OCI-LY1 (cell line): ENCODE measurements at regions not wholly inside any gene's neighbourhood (a gene's known extent, or its start where the extent isn't known, plus 50 kb on each side); places are given as distances from the start of the nearest gene placed in this dataset.

Experiments used
- H2AFZ ChIP-seq: fragments of 200-600 bp; sonication (generic), shearing (Covaris generic); 2 replicates; pipeline ENCODE4 v1.6.0; 2014; ENCODE audit warnings: antibody characterized with exemption, mild to moderate bottlenecking, low read length
- H3F3A ChIP-seq: fragments of 200-600 bp; sonication (generic), shearing (Covaris generic); 2 replicates; pipeline ENCODE4 v1.6.0; 2014; ENCODE audit warnings: mild to moderate bottlenecking, antibody characterized with exemption, low read length, moderate library complexity; ENCODE audit not compliant: insufficient read depth
- H3K27ac ChIP-seq: fragments of 200-600 bp; sonication (generic); 2 replicates; pipeline ENCODE4 v1.5.1; 2014; ENCODE audit warnings: low read length, mixed run types, mild to moderate bottlenecking, low read depth; ENCODE audit not compliant: poor library complexity, severe bottlenecking
- H3K27me3 ChIP-seq: fragments of 200-600 bp; sonication (generic); 2 replicates; pipeline ENCODE4 v1.6.0; 2014; ENCODE audit warnings: antibody characterized with exemption, mild to moderate bottlenecking, low read length, moderate library complexity; ENCODE audit not compliant: insufficient read depth
- H3K36me3 ChIP-seq: fragments of 200-600 bp; sonication (generic); 2 replicates; pipeline ENCODE4 v1.6.1; 2014; ENCODE audit warnings: mild to moderate bottlenecking, antibody characterized with exemption, low read length, moderate library complexity, mixed read lengths; ENCODE audit not compliant: insufficient read depth
- H3K4me1 ChIP-seq: fragments of 200-600 bp; sonication (generic); 2 replicates; pipeline ENCODE4 v1.5.1; 2014; ENCODE audit warnings: mild to moderate bottlenecking, low read length, moderate library complexity; ENCODE audit not compliant: insufficient read depth, severe bottlenecking
- H3K4me2 ChIP-seq: fragments of 200-600 bp; sonication (generic), shearing (Covaris generic); 2 replicates; pipeline ENCODE4 v1.6.1; 2014; ENCODE audit warnings: low read length
- H3K4me3 ChIP-seq: fragments of 200-600 bp; sonication (generic); 2 replicates; pipeline ENCODE4 v1.5.1; 2014; ENCODE audit warnings: low read length, low read depth, mild to moderate bottlenecking, mixed read lengths; ENCODE audit not compliant: poor library complexity, severe bottlenecking
- H3K79me2 ChIP-seq: fragments of 200-600 bp; shearing (Covaris generic); 2 replicates; pipeline ENCODE4 v1.6.1; 2016; ENCODE audit warnings: mixed run types, low read length, mixed read lengths; ENCODE audit not compliant: insufficient read depth
- H3K9ac ChIP-seq: fragments of 200-600 bp; sonication (generic), shearing (Covaris generic); 2 replicates; pipeline ENCODE4 v1.6.1; 2014; ENCODE audit warnings: mild to moderate bottlenecking, low read length, mixed read lengths
- H3K9me2 ChIP-seq: fragments of 200-600 bp; sonication (generic), shearing (Covaris generic); 2 replicates; pipeline ENCODE4 v1.6.1; 2014; ENCODE audit warnings: low read depth, mild to moderate bottlenecking, low read length, mixed read lengths
- H3K9me3 ChIP-seq: fragments of 200-600 bp; shearing (Covaris generic); 2 replicates; pipeline ENCODE4 v1.6.1; 2014; ENCODE audit warnings: low read length, mixed read lengths
- H4K20me1 ChIP-seq: fragments of 200-600 bp; sonication (generic), shearing (Covaris generic); 2 replicates; pipeline ENCODE4 v1.6.0; 2016; ENCODE audit warnings: mild to moderate bottlenecking, low read length; ENCODE audit not compliant: insufficient read depth
- EZH2 ChIP-seq: fragments of 200-600 bp; sonication (generic), shearing (Covaris generic); IDR thresholded peaks from 2 replicates; pipeline ENCODE4 v1.8.0; 2017; ENCODE audit warnings: borderline replicate concordance, mixed run types, mild to moderate bottlenecking, antibody characterized with exemption, low read length, moderate library complexity, mixed read lengths
- TF ChIP-seq, protein P1 (sequence below): fragments of 200-600 bp; sonication (generic), shearing (Covaris generic); IDR thresholded peaks from 2 replicates; pipeline ENCODE4 v1.5.1; 2017; ENCODE audit warnings: mild to moderate bottlenecking, antibody characterized with exemption, low read length, moderate library complexity, mixed read lengths

DNA sequence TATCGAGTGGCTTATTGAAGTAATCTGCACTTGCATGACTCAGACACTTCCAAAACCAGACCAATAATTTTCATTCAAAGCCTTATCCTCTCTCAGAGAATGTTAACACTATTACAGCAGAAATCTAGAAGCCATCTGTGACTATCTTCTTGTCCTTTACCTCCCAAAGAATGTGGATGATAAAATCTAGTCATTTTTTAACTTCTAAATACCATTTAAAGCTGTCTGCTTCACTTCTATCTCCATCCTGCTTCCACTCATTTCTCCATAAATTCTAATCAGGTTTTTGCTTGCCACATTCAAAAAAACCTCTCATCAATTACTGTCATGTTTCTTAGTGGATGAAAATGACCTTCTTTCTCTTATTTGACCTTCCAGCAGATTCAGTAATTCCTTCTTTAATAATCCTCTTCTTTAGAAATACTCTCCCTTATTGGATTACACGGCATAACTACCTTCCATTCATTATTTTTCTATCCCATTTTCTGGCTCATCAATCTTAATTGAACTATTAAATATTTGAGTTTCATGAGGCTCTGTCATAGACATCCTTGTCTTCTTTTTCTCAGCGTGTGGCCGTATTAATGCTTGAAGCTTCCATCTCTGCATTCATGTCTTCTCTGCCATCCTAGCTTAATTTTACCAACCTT is 1999.4 kb downstream of the MRPL39 start:
- Histone ChIP-seq H4K20me1 (no peaks in the 10 kb centered on the region), H3K36me3 (no peaks in the 10 kb centered on the region), H2AFZ (no peak overlapping the region), H3K9me3 (no peaks in the 10 kb centered on the region), H3K4me3 (no peak overlapping the region), H3K4me2 (no peak overlapping the region), H3K9ac (no peak overlapping the region), H3K9me2 (no peaks in the 10 kb centered on the region), H3F3A (no peaks in the 10 kb centered on the region), H3K27me3 (no peaks in the 10 kb centered on the region), H3K79me2 (no peaks in the 10 kb centered on the region), H3K27ac (no peak overlapping the region), H3K4me1 (no peaks in the 10 kb centered on the region)
- TF ChIP-seq, protein P1, sequence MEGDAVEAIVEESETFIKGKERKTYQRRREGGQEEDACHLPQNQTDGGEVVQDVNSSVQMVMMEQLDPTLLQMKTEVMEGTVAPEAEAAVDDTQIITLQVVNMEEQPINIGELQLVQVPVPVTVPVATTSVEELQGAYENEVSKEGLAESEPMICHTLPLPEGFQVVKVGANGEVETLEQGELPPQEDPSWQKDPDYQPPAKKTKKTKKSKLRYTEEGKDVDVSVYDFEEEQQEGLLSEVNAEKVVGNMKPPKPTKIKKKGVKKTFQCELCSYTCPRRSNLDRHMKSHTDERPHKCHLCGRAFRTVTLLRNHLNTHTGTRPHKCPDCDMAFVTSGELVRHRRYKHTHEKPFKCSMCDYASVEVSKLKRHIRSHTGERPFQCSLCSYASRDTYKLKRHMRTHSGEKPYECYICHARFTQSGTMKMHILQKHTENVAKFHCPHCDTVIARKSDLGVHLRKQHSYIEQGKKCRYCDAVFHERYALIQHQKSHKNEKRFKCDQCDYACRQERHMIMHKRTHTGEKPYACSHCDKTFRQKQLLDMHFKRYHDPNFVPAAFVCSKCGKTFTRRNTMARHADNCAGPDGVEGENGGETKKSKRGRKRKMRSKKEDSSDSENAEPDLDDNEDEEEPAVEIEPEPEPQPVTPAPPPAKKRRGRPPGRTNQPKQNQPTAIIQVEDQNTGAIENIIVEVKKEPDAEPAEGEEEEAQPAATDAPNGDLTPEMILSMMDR, result no peak
- TF ChIP-seq EZH2, result no peak

DNA sequence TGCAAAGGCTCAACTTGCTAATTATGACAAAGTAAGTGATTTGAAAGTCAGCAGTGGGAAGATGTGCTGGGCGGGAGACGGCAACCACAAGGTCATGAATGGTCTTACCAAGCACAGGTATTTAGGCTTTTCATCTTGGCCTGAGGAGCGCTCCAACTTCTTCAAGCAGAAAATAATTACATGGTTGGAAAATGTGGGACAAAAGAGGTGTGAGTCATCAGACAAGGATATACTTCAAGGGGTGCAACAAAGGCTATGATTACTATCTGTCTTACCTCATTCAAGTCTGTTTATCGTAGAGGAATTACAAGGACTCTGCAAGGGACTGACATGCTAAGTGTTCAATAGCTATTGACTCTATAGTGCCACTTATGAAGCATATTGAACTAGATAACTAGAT is 2005.7 kb downstream of the MRPL39 start:
- no peaks in the 10 kb centered on the region for H3F3A ChIP-seq
- H3K36me3 ChIP-seq, result no peaks in the 10 kb centered on the region
- no peaks in the 10 kb centered on the region for H4K20me1 ChIP-seq
- TF ChIP-seq, protein P1, result no peak
- no peak for TF ChIP-seq EZH2
- no peaks in the 10 kb centered on the region for H3K9me3 ChIP-seq
- no peaks in the 10 kb centered on the region for H3K27me3 ChIP-seq
- H3K9me2 ChIP-seq, result no peaks in the 10 kb centered on the region
- H3K4me3 ChIP-seq, result no peak overlapping the region
- no peak overlapping the region for H3K4me2 ChIP-seq
- H3K79me2 ChIP-seq, result no peaks in the 10 kb centered on the region
- no peak overlapping the region for H2AFZ ChIP-seq
- no peak overlapping the region for H3K27ac ChIP-seq
- no peak overlapping the region for H3K9ac ChIP-seq
- H3K4me1 ChIP-seq, result no peaks in the 10 kb centered on the region

DNA sequence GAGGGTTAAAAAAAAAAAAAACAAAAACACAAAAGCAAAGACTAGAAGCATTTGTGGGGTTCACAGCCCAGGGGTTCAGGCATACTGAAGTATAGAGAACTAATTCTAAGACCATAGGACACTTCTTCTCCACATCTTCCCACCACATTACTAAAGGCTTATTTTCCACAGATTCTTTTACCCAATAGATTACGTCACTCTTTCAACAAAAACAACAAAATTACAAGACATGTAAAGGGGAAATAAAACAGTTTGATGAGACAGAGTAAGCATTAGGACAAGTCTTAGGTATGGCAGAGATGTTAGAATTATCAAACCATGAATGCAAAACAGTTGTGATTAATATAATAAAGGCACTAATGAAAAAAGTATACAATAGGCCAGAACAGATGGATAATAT is 2013.7 kb downstream of the MRPL39 start:
- H4K20me1 ChIP-seq, result no peaks in the 10 kb centered on the region
- no peak overlapping the region for H3K4me3 ChIP-seq
- H3K4me2 ChIP-seq, result no peak overlapping the region
- no peaks in the 10 kb centered on the region for H3K4me1 ChIP-seq
- TF ChIP-seq, protein P1, result no peak
- no peak for TF ChIP-seq EZH2
- no peaks in the 10 kb centered on the region for H3K79me2 ChIP-seq
- H2AFZ ChIP-seq, result no peak overlapping the region
- no peak overlapping the region for H3K27ac ChIP-seq
- no peak overlapping the region for H3K9ac ChIP-seq
- no peaks in the 10 kb centered on the region for H3K9me3 ChIP-seq
- no peaks in the 10 kb centered on the region for H3F3A ChIP-seq
- H3K9me2 ChIP-seq, result no peaks in the 10 kb centered on the region
- H3K36me3 ChIP-seq, result no peaks in the 10 kb centered on the region
- no peaks in the 10 kb centered on the region for H3K27me3 ChIP-seq
